A673 (cell line): ENCODE measurements at regions not wholly inside any gene's neighbourhood (a gene's known extent, or its start where the extent isn't known, plus 50 kb on each side); places are given as distances from the start of the nearest gene placed in this dataset.

Source experiments
- BruUV-seq: library from RNA; stranded (reverse); fragments of 400-500 nt; replicated peaks from 2 replicates; lab custom pipeline; 2021; lab: Mats Ljungman, UMichigan
- CTCF ChIA-PET: fragments of 300-600 bp; sonication (Branson Sonifier 250); formaldehyde crosslinking; loops from one replicate; lab custom pipeline; 2022; ENCODE audit warnings: antibody characterized with exemption; lab: Charles Lee
- POLR2A ChIA-PET: fragments of 300-600 bp; sonication (Branson Sonifier 250); formaldehyde crosslinking; loops from one replicate; lab custom pipeline; 2022; ENCODE audit warnings: antibody characterized with exemption; ENCODE audit not compliant: low non-redundant PET; lab: Charles Lee
- DNase-seq: peaks from one replicate; pipeline ENCODE4 v3.0.0-alpha.2; 2015; ENCODE audit warnings: low spot score
- H3K27ac ChIP-seq: fragments of 200-600 bp; sonication (generic); 2 replicates; pipeline ENCODE4 v1.5.1; 2016; ENCODE audit warnings: mixed run types, low read depth, mild to moderate bottlenecking, mixed read lengths, antibody characterized with exemption, low read length; ENCODE audit not compliant: poor library complexity, severe bottlenecking
- H3K27me3 ChIP-seq: fragments of 200-600 bp; sonication (generic); replicated peaks from 2 replicates; pipeline ENCODE4 v1.6.1; 2017; ENCODE audit warnings: mixed run types, low read depth, mild to moderate bottlenecking, mixed read lengths, antibody characterized with exemption, low read length; ENCODE audit not compliant: insufficient read depth, poor library complexity
- H3K36me3 ChIP-seq: fragments of 200-600 bp; sonication (generic); 2 replicates; pipeline ENCODE4 v1.6.1; 2016; ENCODE audit warnings: mixed run types, mild to moderate bottlenecking, mixed read lengths, antibody characterized with exemption, low read length; ENCODE audit not compliant: insufficient read depth, poor library complexity, severe bottlenecking
- H3K4me1 ChIP-seq: fragments of 200-600 bp; sonication (generic); 2 replicates; pipeline ENCODE4 v1.6.1; 2017; ENCODE audit warnings: mixed run types, mild to moderate bottlenecking, mixed read lengths, antibody characterized with exemption, low read length; ENCODE audit not compliant: insufficient read depth, poor library complexity, severe bottlenecking
- H3K4me3 ChIP-seq: fragments of 200-600 bp; sonication (generic); 2 replicates; pipeline ENCODE4 v1.5.1; 2016; ENCODE audit warnings: low read depth, mixed run types, mild to moderate bottlenecking, mixed read lengths, low read length; ENCODE audit not compliant: poor library complexity, severe bottlenecking
- H3K9me3 ChIP-seq: fragments of 200-600 bp; sonication (generic); 2 replicates; pipeline ENCODE4 v1.6.1; 2016; ENCODE audit warnings: mixed run types, low read depth, mild to moderate bottlenecking, mixed read lengths, antibody characterized with exemption, low read length; ENCODE audit not compliant: poor library complexity, severe bottlenecking
- CTCF ChIP-seq: fragments of 300-800, 200-600 bp; sonication (generic); conservative IDR thresholded peaks from 2 replicates; pipeline ENCODE4 v1.5.1; 2017; ENCODE audit warnings: low read depth, mild to moderate bottlenecking, antibody characterized with exemption, low read length, moderate library complexity, mixed read lengths
- EZH2 ChIP-seq: fragments of 200-600 bp; sonication (generic); IDR thresholded peaks from 2 replicates; pipeline ENCODE4 v1.6.1; 2017; ENCODE audit warnings: borderline replicate concordance, low read depth, mild to moderate bottlenecking, mixed read lengths, antibody characterized with exemption, low read length; ENCODE audit not compliant: poor library complexity, severe bottlenecking
- intact Hi-C: fragments of 100-400 bp; cut with micrococcal nuclease; formaldehyde crosslinking; loops from one replicate; pipeline ENCODE4 v1.10.0; 2022; ENCODE audit not compliant: unreplicated experiment

GRCh38 chr2:17188721-17189120, 329.5 kb downstream of the RAD51AP2 start:
- H3K4me3 ChIP-seq: no peak overlapping the region
- DNase-seq: no peak
- ChIA-PET CTCF (no interaction called here), POLR2A (no interaction called here)
- TF ChIP-seq EZH2: no peak
- TF ChIP-seq CTCF: no peak
- no peaks in the 10 kb centered on the region for H3K9me3 ChIP-seq
- H3K36me3 ChIP-seq: no peaks in the 10 kb centered on the region
- H3K27ac ChIP-seq: no peak overlapping the region
- intact Hi-C loops: no loop called here
- no TSS peak for BruUV-seq
- H3K4me1 ChIP-seq: no peaks in the 10 kb centered on the region
- H3K27me3 ChIP-seq: no peaks in the 10 kb centered on the region

GRCh38 chr2:17184512-17184911, 333.7 kb downstream of the RAD51AP2 start:
- TF ChIP-seq CTCF (no peak), EZH2 (no peak)
- POLR2A ChIA-PET: no interaction called here
- no TSS peak for BruUV-seq
- DNase-seq: no peak
- CTCF ChIA-PET: no interaction called here
- no peaks in the 10 kb centered on the region for H3K9me3 ChIP-seq
- H3K36me3 ChIP-seq: no peaks in the 10 kb centered on the region
- H3K27me3 ChIP-seq: no peaks in the 10 kb centered on the region
- H3K4me3 ChIP-seq: no peak overlapping the region
- no peak overlapping the region for H3K27ac ChIP-seq
- H3K4me1 ChIP-seq: no peaks in the 10 kb centered on the region
- intact Hi-C loops: no loop called here

GRCh38 chr2:17182399-17182798, 335.8 kb downstream of the RAD51AP2 start:
- no peaks in the 10 kb centered on the region for H3K36me3 ChIP-seq
- no peak for DNase-seq
- no peak overlapping the region for H3K4me3 ChIP-seq
- no peak overlapping the region for H3K27ac ChIP-seq
- intact Hi-C loops: no loop called here
- BruUV-seq: no TSS peak
- no peaks in the 10 kb centered on the region for H3K27me3 ChIP-seq
- no peak for TF ChIP-seq CTCF
- TF ChIP-seq EZH2: no peak
- CTCF ChIA-PET: no interaction called here
- H3K4me1 ChIP-seq: no peaks in the 10 kb centered on the region
- H3K9me3 ChIP-seq: no peaks in the 10 kb centered on the region
- POLR2A ChIA-PET: no interaction called here
